Mesendoderm (in vitro differentiated cells): ENCODE measurements at regions not wholly inside any gene's neighbourhood (a gene's known extent, or its start where the extent isn't known, plus 50 kb on each side); places are given as distances from the start of the nearest gene placed in this dataset.

Experiments used
- DNase-seq: peaks from one replicate; pipeline ENCODE4 v3.0.0; 2013
- H2AK5ac ChIP-seq: 2 replicates; pipeline ENCODE4 v1.6.1; 2013; ENCODE audit warnings: low read length, inconsistent platforms
- H2BK120ac ChIP-seq: 2 replicates; pipeline ENCODE4 v1.6.1; 2013; ENCODE audit warnings: low read depth, mild to moderate bottlenecking, low read length, moderate library complexity, mixed read lengths
- H2BK15ac ChIP-seq: replicated peaks from 2 replicates; pipeline ENCODE4 v1.6.1; 2013; ENCODE audit warnings: low read depth, mild to moderate bottlenecking, moderate library complexity
- H2BK5ac ChIP-seq: 2 replicates; pipeline ENCODE4 v1.6.1; 2013; ENCODE audit warnings: low read length, inconsistent platforms
- H3K18ac ChIP-seq: 2 replicates; pipeline ENCODE4 v1.6.1; 2013; ENCODE audit warnings: mild to moderate bottlenecking, low read length, mixed read lengths
- H3K23ac ChIP-seq: one replicate; pipeline ENCODE4 v1.6.1; 2013; ENCODE audit warnings: low read length
- H3K27ac ChIP-seq: 2 replicates; pipeline ENCODE4 v1.5.1; 2013; ENCODE audit warnings: low read depth, mild to moderate bottlenecking, inconsistent platforms, low read length, moderate library complexity
- H3K27me3 ChIP-seq: 2 replicates; pipeline ENCODE4 v1.6.1; 2013; ENCODE audit warnings: low read length, control low read depth, mild to moderate bottlenecking, inconsistent platforms; ENCODE audit not compliant: insufficient read depth, poor library complexity
- H3K36me3 ChIP-seq: 2 replicates; pipeline ENCODE4 v1.6.1; 2013; ENCODE audit warnings: low read length, inconsistent platforms; ENCODE audit not compliant: control insufficient read depth, insufficient read depth
- H3K4ac ChIP-seq: one replicate; pipeline ENCODE4 v1.6.1; 2013; ENCODE audit warnings: low read depth, mild to moderate bottlenecking, low read length, moderate library complexity
- H3K4me1 ChIP-seq: 2 replicates; pipeline ENCODE4 v1.6.1; 2013; ENCODE audit warnings: low read depth, low read length, inconsistent platforms; ENCODE audit not compliant: control insufficient read depth
- H3K4me2 ChIP-seq: 2 replicates; pipeline ENCODE4 v1.6.1; 2013; ENCODE audit warnings: low read length
- H3K4me3 ChIP-seq: 2 replicates; pipeline ENCODE4 v1.5.1; 2013; ENCODE audit warnings: mild to moderate bottlenecking, low read length
- H3K56ac ChIP-seq: one replicate; pipeline ENCODE4 v1.6.1; 2013; ENCODE audit warnings: low read length
- H3K79me1 ChIP-seq: 2 replicates; pipeline ENCODE4 v1.6.1; 2013; ENCODE audit warnings: low read length, inconsistent platforms
- H3K79me2 ChIP-seq: 2 replicates; pipeline ENCODE4 v1.6.1; 2013; ENCODE audit warnings: mild to moderate bottlenecking, low read length; ENCODE audit not compliant: control insufficient read depth, insufficient read depth
- H3K9ac ChIP-seq: 2 replicates; pipeline ENCODE4 v1.6.1; 2013; ENCODE audit warnings: low read length, inconsistent platforms
- H4K5ac ChIP-seq: one replicate; pipeline ENCODE4 v1.6.1; 2013; ENCODE audit warnings: low read length
- H4K8ac ChIP-seq: one replicate; pipeline ENCODE4 v1.6.1; 2013; ENCODE audit warnings: low read depth, mild to moderate bottlenecking, control low read depth, low read length, moderate library complexity
- WGBS: extraction: QIAGEN DNeasy Blood & Tissue Kit; methylation state at CpG from one replicate; pipeline ENCODE4 v1.1.7; 2013; ENCODE audit warnings: low lambda C conversion rate, missing lambda C conversion rate; ENCODE audit not compliant: insufficient coverage; ENCODE audit errors: extremely low coverage; 5-methylcytosine and 5-hydroxymethylcytosine counted together

DNA sequence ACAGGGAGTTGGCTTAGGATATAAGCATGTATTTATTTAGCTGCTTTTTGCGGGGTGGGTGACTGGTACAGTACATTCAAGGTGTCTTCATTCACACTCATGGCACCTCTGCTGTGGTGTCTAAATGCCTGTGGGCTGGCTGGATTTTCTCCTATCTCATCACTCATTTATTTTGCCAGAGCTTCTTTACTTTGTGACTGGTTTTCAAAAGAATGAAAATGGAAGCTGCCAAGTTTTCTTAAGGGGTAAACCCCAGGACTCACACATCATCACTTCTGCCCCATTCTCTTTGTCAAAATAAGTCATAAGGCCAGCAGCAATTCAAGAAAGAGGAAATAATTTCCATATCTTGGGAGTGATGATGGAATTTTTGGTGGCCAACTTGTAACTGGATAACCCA lies 493.4 kb upstream of the ALCAM start:
- H3K79me2 ChIP-seq, result no peaks in the 10 kb centered on the region
- no peak overlapping the region for H4K5ac ChIP-seq
- H3K27ac ChIP-seq, result no peak overlapping the region
- no peak overlapping the region for H2BK120ac ChIP-seq
- DNase-seq, result no peak
- no peak overlapping the region for H3K23ac ChIP-seq
- no peak overlapping the region for H3K56ac ChIP-seq
- H3K18ac ChIP-seq, result no peak overlapping the region
- no peak overlapping the region for H3K9ac ChIP-seq
- no peak overlapping the region for H3K4me2 ChIP-seq
- H3K36me3 ChIP-seq, result no peaks in the 10 kb centered on the region
- no peaks in the 10 kb centered on the region for H3K4me1 ChIP-seq
- H3K27me3 ChIP-seq, result no peaks in the 10 kb centered on the region
- no peak overlapping the region for H3K4ac ChIP-seq
- no peak overlapping the region for H2AK5ac ChIP-seq
- no peak overlapping the region for H2BK15ac ChIP-seq
- H4K8ac ChIP-seq, result no peak overlapping the region
- no peak overlapping the region for H3K4me3 ChIP-seq
- H2BK5ac ChIP-seq, result no peak overlapping the region
- no peaks in the 10 kb centered on the region for H3K79me1 ChIP-seq
- no CpG with 5 or more reads among the region's 1 CpG for WGBS

DNA sequence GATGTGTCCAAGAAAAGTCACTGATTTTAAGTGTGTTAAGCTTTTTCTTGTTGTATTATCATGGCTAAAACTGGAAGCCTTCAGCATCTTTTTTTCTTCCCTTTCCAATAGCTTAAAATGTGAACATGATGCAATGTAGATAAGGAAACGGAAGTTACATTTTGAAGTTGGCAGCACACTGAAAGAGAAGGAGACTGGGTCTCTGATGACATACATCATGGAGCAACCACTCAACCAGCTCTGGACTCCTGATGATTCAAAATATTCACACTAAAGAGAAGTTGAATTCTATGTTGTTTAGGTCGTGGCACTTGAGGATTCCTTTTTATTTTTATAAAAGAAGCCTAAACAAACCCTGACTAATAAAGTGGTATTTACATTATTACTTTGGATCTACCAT lies 488.3 kb upstream of the ALCAM start:
- H2BK120ac ChIP-seq, result no peak overlapping the region
- no peaks in the 10 kb centered on the region for H3K4me1 ChIP-seq
- H3K56ac ChIP-seq, result no peak overlapping the region
- no peaks in the 10 kb centered on the region for H3K27me3 ChIP-seq
- no peak overlapping the region for H4K8ac ChIP-seq
- H3K4ac ChIP-seq, result no peak overlapping the region
- H4K5ac ChIP-seq, result no peak overlapping the region
- H3K9ac ChIP-seq, result no peak overlapping the region
- H2BK15ac ChIP-seq, result no peak overlapping the region
- H2AK5ac ChIP-seq, result no peak overlapping the region
- H3K23ac ChIP-seq, result no peak overlapping the region
- H3K4me2 ChIP-seq, result no peak overlapping the region
- H3K18ac ChIP-seq, result no peak overlapping the region
- DNase-seq, result no peak
- no peak overlapping the region for H3K27ac ChIP-seq
- H2BK5ac ChIP-seq, result no peak overlapping the region
- no peaks in the 10 kb centered on the region for H3K36me3 ChIP-seq
- H3K79me1 ChIP-seq, result no peaks in the 10 kb centered on the region
- no peak overlapping the region for H3K4me3 ChIP-seq
- no peaks in the 10 kb centered on the region for H3K79me2 ChIP-seq
- WGBS, result no CpG with 5 or more reads among the region's 2 CpGs

DNA sequence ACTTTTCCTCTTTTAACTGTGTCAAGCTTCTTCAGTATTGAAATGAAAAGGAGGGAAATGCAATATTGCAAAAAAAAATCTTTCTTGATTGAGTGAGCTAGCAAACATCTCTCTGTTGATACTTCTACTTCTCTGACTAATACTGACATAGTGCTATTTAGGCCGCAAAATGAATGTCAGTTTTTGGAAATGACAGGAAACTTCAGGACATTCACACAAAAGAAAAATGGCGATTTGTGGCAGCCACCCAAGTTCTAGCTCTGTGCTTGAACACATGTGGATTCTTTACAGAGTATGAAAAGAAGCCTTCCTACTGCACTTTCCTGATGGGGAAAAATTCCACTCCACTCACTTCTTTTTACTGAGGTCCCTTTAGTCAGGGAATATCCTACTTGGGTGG lies 486.8 kb upstream of the ALCAM start:
- no peak overlapping the region for H2BK15ac ChIP-seq
- no peak overlapping the region for H3K4ac ChIP-seq
- H3K9ac ChIP-seq, result no peak overlapping the region
- H3K4me1 ChIP-seq, result no peaks in the 10 kb centered on the region
- H3K27me3 ChIP-seq, result no peaks in the 10 kb centered on the region
- H2AK5ac ChIP-seq, result no peak overlapping the region
- no peak overlapping the region for H3K27ac ChIP-seq
- no peak overlapping the region for H2BK5ac ChIP-seq
- no peak for DNase-seq
- no peaks in the 10 kb centered on the region for H3K79me1 ChIP-seq
- H3K56ac ChIP-seq, result no peak overlapping the region
- H3K23ac ChIP-seq, result no peak overlapping the region
- no peak overlapping the region for H3K18ac ChIP-seq
- H3K36me3 ChIP-seq, result no peaks in the 10 kb centered on the region
- H2BK120ac ChIP-seq, result no peak overlapping the region
- H3K4me3 ChIP-seq, result no peak overlapping the region
- H4K5ac ChIP-seq, result no peak overlapping the region
- WGBS, result no CpG with 5 or more reads among the region's 2 CpGs
- H4K8ac ChIP-seq, result no peak overlapping the region
- H3K79me2 ChIP-seq, result no peaks in the 10 kb centered on the region
- H3K4me2 ChIP-seq, result no peak overlapping the region

DNA sequence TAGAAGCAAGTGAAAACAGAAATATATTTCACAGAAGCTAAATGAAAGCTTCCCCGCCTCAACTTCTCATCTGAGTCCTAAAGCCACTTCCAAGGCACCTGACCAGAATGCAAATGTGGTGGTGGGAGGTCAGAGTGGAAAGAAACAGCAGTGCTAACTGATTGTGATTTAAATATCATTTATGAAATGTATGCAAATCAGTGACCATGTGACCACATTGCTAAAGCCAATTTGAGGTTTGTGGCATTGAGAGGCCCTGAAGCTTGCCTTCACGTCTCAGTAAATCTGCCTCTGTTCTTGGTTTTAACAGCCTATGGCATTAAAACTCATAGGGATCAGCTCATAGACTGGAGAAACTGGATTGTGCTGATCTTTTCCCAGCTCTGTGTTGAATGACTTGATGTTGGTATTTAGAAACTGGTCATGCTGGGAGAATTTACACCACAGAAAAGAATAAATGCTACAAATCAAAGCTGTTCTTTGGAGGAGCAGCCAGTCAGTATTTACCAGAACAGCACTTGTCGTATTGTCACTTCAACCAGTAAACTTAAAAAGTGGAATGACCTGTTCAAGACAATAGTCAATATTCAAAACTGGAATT lies 481.4 kb upstream of the ALCAM start:
- no peak overlapping the region for H2BK5ac ChIP-seq
- WGBS, result no CpG with 5 or more reads among the region's 3 CpGs
- H2BK15ac ChIP-seq, result no peak overlapping the region
- no peak for DNase-seq
- H3K4ac ChIP-seq, result no peak overlapping the region
- no peak overlapping the region for H3K23ac ChIP-seq
- H2BK120ac ChIP-seq, result no peak overlapping the region
- H3K79me2 ChIP-seq, result no peaks in the 10 kb centered on the region
- H4K5ac ChIP-seq, result no peak overlapping the region
- no peak overlapping the region for H3K4me2 ChIP-seq
- no peak overlapping the region for H3K9ac ChIP-seq
- H3K4me3 ChIP-seq, result no peak overlapping the region
- no peak overlapping the region for H2AK5ac ChIP-seq
- H3K56ac ChIP-seq, result no peak overlapping the region
- H3K79me1 ChIP-seq, result no peaks in the 10 kb centered on the region
- no peaks in the 10 kb centered on the region for H3K27me3 ChIP-seq
- no peaks in the 10 kb centered on the region for H3K36me3 ChIP-seq
- no peak overlapping the region for H4K8ac ChIP-seq
- H3K27ac ChIP-seq, result no peak overlapping the region
- no peaks in the 10 kb centered on the region for H3K4me1 ChIP-seq
- no peak overlapping the region for H3K18ac ChIP-seq

DNA sequence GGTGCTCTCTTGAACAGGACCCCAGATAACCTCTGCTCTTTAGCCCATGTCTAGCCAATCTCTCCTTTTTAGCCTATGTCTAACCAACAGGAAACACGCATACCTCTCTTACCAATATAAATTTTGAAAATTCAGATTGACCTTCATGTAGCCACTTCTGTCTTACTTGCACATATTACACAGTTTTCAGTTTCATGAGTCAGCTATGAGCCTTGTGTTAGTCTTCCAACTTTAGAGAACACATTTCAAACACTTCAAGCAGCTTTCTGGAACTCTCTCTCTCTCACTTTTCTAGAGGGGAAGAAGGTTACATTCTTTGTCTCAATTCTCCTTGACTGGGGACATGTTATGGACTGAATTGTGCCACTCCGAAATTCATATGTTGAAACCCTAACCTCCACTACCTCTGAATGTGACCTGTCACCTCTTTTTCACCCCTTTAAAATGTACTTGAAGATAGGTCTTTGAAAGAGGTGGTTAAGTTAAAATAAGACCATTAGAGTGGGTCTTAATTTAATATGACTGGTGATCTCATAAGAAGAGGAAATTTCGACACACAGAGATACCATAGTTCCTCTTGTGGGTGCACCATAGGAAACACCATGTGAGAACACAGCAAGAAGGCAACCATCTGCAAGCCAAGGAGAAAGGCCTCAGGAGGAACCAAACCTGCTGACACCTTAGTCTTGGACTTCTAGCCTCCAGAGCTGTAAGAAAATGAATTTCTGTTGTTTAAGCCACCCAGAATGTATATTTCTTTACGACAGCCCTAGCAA lies 480.3 kb upstream of the ALCAM start:
- Histone ChIP-seq H3K18ac (no peak overlapping the region), H3K4me2 (no peak overlapping the region), H2BK5ac (no peak overlapping the region), H3K27ac (no peak overlapping the region), H3K4me3 (no peak overlapping the region), H4K8ac (no peak overlapping the region), H2BK120ac (no peak overlapping the region), H2BK15ac (no peak overlapping the region), H3K36me3 (no peaks in the 10 kb centered on the region), H3K4ac (no peak overlapping the region), H3K79me2 (no peaks in the 10 kb centered on the region), H3K27me3 (no peaks in the 10 kb centered on the region), H4K5ac (no peak overlapping the region), H3K79me1 (no peaks in the 10 kb centered on the region), H3K4me1 (no peaks in the 10 kb centered on the region), H2AK5ac (no peak overlapping the region), H3K23ac (no peak overlapping the region), H3K9ac (no peak overlapping the region), H3K56ac (no peak overlapping the region)
- no CpG with 5 or more reads among the region's 4 CpGs for WGBS
- no peak for DNase-seq

DNA sequence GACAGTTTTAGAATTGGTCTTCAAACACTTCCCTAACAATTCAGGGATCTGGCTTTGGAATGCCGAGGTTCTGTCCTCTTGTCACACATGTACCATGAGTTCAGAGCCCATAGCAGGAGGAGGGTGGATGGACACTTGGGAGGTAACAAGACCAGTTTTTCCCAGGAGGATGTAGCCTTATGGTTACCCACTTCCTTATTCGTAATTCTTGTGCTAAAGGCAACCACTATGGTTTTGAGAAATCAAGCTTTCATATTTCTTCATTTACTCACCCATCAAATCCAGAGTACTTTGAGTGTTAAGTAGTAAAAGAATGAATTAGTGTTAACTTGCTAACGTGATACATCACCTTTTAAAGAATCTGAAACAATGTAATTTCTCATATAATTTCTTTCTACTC lies 479.6 kb upstream of the ALCAM start:
- H3K4me1 ChIP-seq, result no peaks in the 10 kb centered on the region
- no peak overlapping the region for H3K27ac ChIP-seq
- no peak overlapping the region for H2BK120ac ChIP-seq
- H2AK5ac ChIP-seq, result no peak overlapping the region
- H3K23ac ChIP-seq, result no peak overlapping the region
- no peak overlapping the region for H3K18ac ChIP-seq
- H3K27me3 ChIP-seq, result no peaks in the 10 kb centered on the region
- H3K4me2 ChIP-seq, result no peak overlapping the region
- no peak overlapping the region for H2BK15ac ChIP-seq
- H2BK5ac ChIP-seq, result no peak overlapping the region
- no peak overlapping the region for H4K8ac ChIP-seq
- H3K36me3 ChIP-seq, result no peaks in the 10 kb centered on the region
- H4K5ac ChIP-seq, result no peak overlapping the region
- H3K4ac ChIP-seq, result no peak overlapping the region
- H3K4me3 ChIP-seq, result no peak overlapping the region
- no peak for DNase-seq
- no peaks in the 10 kb centered on the region for H3K79me1 ChIP-seq
- H3K9ac ChIP-seq, result no peak overlapping the region
- no peaks in the 10 kb centered on the region for H3K79me2 ChIP-seq
- WGBS, result no CpG with 5 or more reads among the region's 3 CpGs
- no peak overlapping the region for H3K56ac ChIP-seq
